ENCODE measurements at regions not wholly inside any gene's neighbourhood (a gene's known extent, or its start where the extent isn't known, plus 50 kb on each side); places are given as distances from the start of the nearest gene placed in this dataset.

GRCh38 chr6:2596222-2596621, 154.5 kb downstream of the MYLK4 start:
- CTCF ChIA-PET, result no interaction called here
- no peak for DNase-seq (ENCODE audit: low read depth, low spot score)

GRCh38 chr6:2594868-2595267, 155.9 kb downstream of the MYLK4 start:
- DNase-seq (ENCODE audit: low read depth, low spot score), result no peak
- no peak overlapping the region for H3K4me3 ChIP-seq (ENCODE audit: low read depth, low read length)
- TF ChIP-seq CTCF (IDR thresholded peaks at IDR 0.05; ENCODE audit: insufficient read depth, low read length, missing control alignments), result no peak
- ChIA-PET CTCF (no interaction called here), POLR2A (no interaction called here)

More at GRCh38 chr6:2596222-2596621, 154.5 kb downstream of the MYLK4 start:
- H3K4me3 ChIP-seq (ENCODE audit: low read depth, low read length), result no peak overlapping the region
- POLR2A ChIA-PET, result no interaction called here
- TF ChIP-seq CTCF (IDR thresholded peaks at IDR 0.05; ENCODE audit: insufficient read depth, low read length, missing control alignments), result no peak

- H3K4me3 ChIP-seq (ENCODE audit: low read depth, low read length), result no peak overlapping the region
- POLR2A ChIA-PET, result no interaction called here
- TF ChIP-seq CTCF (IDR thresholded peaks at IDR 0.05; ENCODE audit: insufficient read depth, low read length, missing control alignments), result no peak
- CTCF ChIA-PET, result no interaction called here
- no peak for DNase-seq (ENCODE audit: low read depth, low spot score)
Measured at GRCh38 chr6:2593167-2593566, 157.6 kb downstream of the MYLK4 start.

GRCh38 chr6:2589171-2589661, 161.5 kb downstream of the MYLK4 start:
- ChIA-PET POLR2A (no interaction called here), CTCF (no interaction called here)
- TF ChIP-seq CTCF (IDR thresholded peaks at IDR 0.05; ENCODE audit: insufficient read depth, low read length, missing control alignments), result no peak
- no peak overlapping the region for H3K4me3 ChIP-seq (ENCODE audit: low read depth, low read length)
- no peak for DNase-seq (ENCODE audit: low read depth, low spot score)

GRCh38 chr6:2583459-2583858, 167.3 kb downstream of the MYLK4 start:
- ChIA-PET POLR2A (no interaction called here), CTCF (no interaction called here)
- no peak for DNase-seq (ENCODE audit: low read depth, low spot score)
- no peak overlapping the region for H3K4me3 ChIP-seq (ENCODE audit: low read depth, low read length)
- TF ChIP-seq CTCF (IDR thresholded peaks at IDR 0.05; ENCODE audit: insufficient read depth, low read length, missing control alignments), result no peak

GRCh38 chr6:2582268-2582667, 168.5 kb downstream of the MYLK4 start:
- TF ChIP-seq CTCF (IDR thresholded peaks at IDR 0.05; ENCODE audit: insufficient read depth, low read length, missing control alignments), result no peak
- CTCF ChIA-PET, result no interaction called here
- POLR2A ChIA-PET, result no interaction called here
- no peak for DNase-seq (ENCODE audit: low read depth, low spot score)
- no peak overlapping the region for H3K4me3 ChIP-seq (ENCODE audit: low read depth, low read length)

Data from AG04449 (cell line).